HCT116 (cell line): ENCODE measurements at regions not wholly inside any gene's neighbourhood (a gene's known extent, or its start where the extent isn't known, plus 50 kb on each side); places are given as distances from the start of the nearest gene placed in this dataset.

Source experiments
- ATAC-seq: fragments of 200-7000 bp; cut with Tn5 transposase; 2 replicates; pipeline ENCODE4 v1.9.1; 2020; ENCODE audit warnings: mild to moderate bottlenecking, moderate library complexity
- BruUV-seq: library from RNA; stranded (reverse); fragments of 400-500 nt; replicated peaks from 2 replicates; lab custom pipeline; 2021; lab: Mats Ljungman, UMichigan
- CTCF ChIA-PET: fragments of 300-600 bp; sonication (Branson Sonifier 250); formaldehyde crosslinking; loops from one replicate; lab custom pipeline; 2021; ENCODE audit warnings: antibody characterized with exemption; lab: Charles Lee
- POLR2A ChIA-PET: fragments of 300-600, 350-600 bp; sonication (Branson Sonifier 250); formaldehyde crosslinking; loops from one replicate; lab custom pipeline; 2021; ENCODE audit warnings: antibody characterized with exemption; lab: Charles Lee
- RAD21 ChIA-PET, 2 experiments: fragments of 300-600 bp; sonication (Branson Sonifier 250); formaldehyde crosslinking; loops; one replicate each; lab custom pipeline; 2023; ENCODE audit warnings: low total read pairs in 2 of 2; ENCODE audit not compliant: uncharacterized antibody in 2 of 2, unreplicated experiment in 2 of 2, low non-redundant PET in 1 of 2; lab: Charles Lee
- DNase-seq: peaks from one replicate; pipeline ENCODE4 v3.0.0-alpha.2; 2010; ENCODE audit warnings: low read depth, low spot score
- H2AFZ ChIP-seq: fragments of 200-600 bp; shearing (Covaris generic), sonication (generic); 2 replicates; pipeline ENCODE4 v1.6.1; 2017; ENCODE audit warnings: low read depth, mixed run types, mixed read lengths, antibody characterized with exemption, low read length; ENCODE audit not compliant: poor library complexity, severe bottlenecking
- H3K27ac ChIP-seq: 2 replicates; pipeline ENCODE4 v1.5.1; 2012; ENCODE audit warnings: low read depth, low read length
- H3K27me3 ChIP-seq: fragments of 200-600 bp; sonication (generic); 2 replicates; pipeline ENCODE4 v1.6.1; 2016; ENCODE audit warnings: mixed run types, low read length, mixed read lengths; ENCODE audit not compliant: insufficient read depth
- H3K36me3 ChIP-seq, 2 experiments: fragments of 200-500 bp in 1 of 2; fragments of 200-600 bp in 1 of 2; sonication (Bioruptor generic) in 1 of 2; sonication (generic) in 1 of 2; 2 replicates each; pipeline versions ENCODE4 v1.5.1 to v1.6.1; 2014 to 2016; ENCODE audit warnings: low read length in 2 of 2, inconsistent platforms in 1 of 2, mixed read lengths in 1 of 2, mixed run types in 1 of 2; ENCODE audit not compliant: insufficient read depth in 2 of 2, control insufficient read depth in 1 of 2
- H3K4me1 ChIP-seq, 2 experiments: fragments of 200-600 bp in 1 of 2; sonication (generic) in 1 of 2; 2 replicates each; pipeline versions ENCODE4 v1.5.1 to v1.6.1; 2012 to 2017; ENCODE audit warnings: low read length in 2 of 2, inconsistent platforms in 1 of 2, mild to moderate bottlenecking in 1 of 2, mixed read lengths in 1 of 2, mixed run types in 1 of 2, moderate library complexity in 1 of 2; ENCODE audit not compliant: insufficient read depth in 2 of 2, control insufficient read depth in 1 of 2
- H3K4me2 ChIP-seq: fragments of 200-600 bp; sonication (generic); 2 replicates; pipeline ENCODE4 v1.6.1; 2017; ENCODE audit warnings: mixed run types, low read length, mixed read lengths
- H3K4me3 ChIP-seq, 2 experiments: fragments of 200-600 bp in 1 of 2; sonication (generic) in 1 of 2; replicated peaks in 1 of 2; 2 replicates each; pipeline ENCODE4 v1.5.1; 2011 to 2016; ENCODE audit warnings: low read length in 2 of 2, control low read depth in 1 of 2, low read depth in 1 of 2, mild to moderate bottlenecking in 1 of 2, mixed read lengths in 1 of 2, mixed run types in 1 of 2
- H3K79me2 ChIP-seq: fragments of 200-600 bp; sonication (generic); 2 replicates; pipeline ENCODE4 v1.6.1; 2017; ENCODE audit warnings: mild to moderate bottlenecking, mixed run types, low read length, moderate library complexity, mixed read lengths; ENCODE audit not compliant: insufficient read depth
- H3K9ac ChIP-seq: fragments of 200-600 bp; sonication (generic); 2 replicates; pipeline ENCODE4 v1.6.1; 2016; ENCODE audit warnings: low read length, mixed read lengths
- H3K9me2 ChIP-seq: fragments of 200-600 bp; sonication (generic), shearing (Covaris generic); 2 replicates; pipeline ENCODE4 v1.6.1; 2017; ENCODE audit warnings: mixed run types, mild to moderate bottlenecking, moderate library complexity; ENCODE audit not compliant: insufficient read depth
- H3K9me3 ChIP-seq, 2 experiments: fragments of 200-500 bp in 1 of 2; fragments of 200-600 bp in 1 of 2; sonication (Bioruptor generic) in 1 of 2; sonication (generic) in 1 of 2; 2 replicates each; pipeline ENCODE4 v1.6.1; 2014 to 2017; ENCODE audit warnings: low read length in 2 of 2, mixed read lengths in 2 of 2, inconsistent platforms in 1 of 2, low read depth in 1 of 2, mild to moderate bottlenecking in 1 of 2, mixed run types in 1 of 2, moderate library complexity in 1 of 2; ENCODE audit not compliant: control insufficient read depth in 1 of 2, insufficient read depth in 1 of 2
- H4K20me1 ChIP-seq: fragments of 200-600 bp; sonication (generic), shearing (Covaris generic); 2 replicates; pipeline ENCODE4 v1.6.1; 2017; ENCODE audit warnings: mixed run types, mild to moderate bottlenecking, moderate library complexity; ENCODE audit not compliant: insufficient read depth
- CEBPB ChIP-seq: IDR thresholded peaks from 2 replicates; pipeline ENCODE4 v1.6.1; 2012; ENCODE audit warnings: low read depth
- ELF1 ChIP-seq: IDR thresholded peaks from 2 replicates; pipeline ENCODE4 v1.6.1; 2012; ENCODE audit warnings: low read depth, borderline replicate concordance
- FOSL1 ChIP-seq: IDR thresholded peaks from 2 replicates; pipeline ENCODE4 v1.6.1; 2012; ENCODE audit warnings: low read depth
- JUND ChIP-seq: IDR thresholded peaks from 2 replicates; pipeline ENCODE4 v1.6.1; 2012
- SP1 ChIP-seq: IDR thresholded peaks from 2 replicates; pipeline ENCODE4 v1.6.1; 2012; ENCODE audit warnings: low read depth
- SRF ChIP-seq: IDR thresholded peaks from 2 replicates; pipeline ENCODE4 v1.6.1; 2012; ENCODE audit warnings: low read depth
- TCF7L2 ChIP-seq: IDR thresholded peaks from 2 replicates; pipeline ENCODE4 v1.7.0; 2011; ENCODE audit warnings: borderline replicate concordance, inconsistent platforms; ENCODE audit not compliant: insufficient read depth, insufficient read length; ENCODE audit errors: extremely low read depth
- YY1 ChIP-seq: IDR thresholded peaks from 2 replicates; pipeline ENCODE4 v1.6.1; 2011; ENCODE audit warnings: low read length, low read depth, moderate library complexity, mild to moderate bottlenecking; ENCODE audit not compliant: insufficient replicate concordance; ENCODE audit errors: extremely low read depth
- intact Hi-C: fragments of 100-400 bp; cut with micrococcal nuclease; formaldehyde crosslinking; loops from 2 replicates; pipeline ENCODE4 v1.10.0; 2022
- TF ChIP-seq, protein P1 (sequence below): IDR thresholded peaks from 2 replicates; pipeline ENCODE4 v1.6.1; 2012; ENCODE audit warnings: low read depth
- TF ChIP-seq, protein P2 (sequence below): IDR thresholded peaks from 2 replicates; pipeline ENCODE4 v1.6.1; 2011; ENCODE audit warnings: mild to moderate bottlenecking, low read length, moderate library complexity; ENCODE audit not compliant: insufficient replicate concordance; ENCODE audit errors: extremely low read depth

DNA sequence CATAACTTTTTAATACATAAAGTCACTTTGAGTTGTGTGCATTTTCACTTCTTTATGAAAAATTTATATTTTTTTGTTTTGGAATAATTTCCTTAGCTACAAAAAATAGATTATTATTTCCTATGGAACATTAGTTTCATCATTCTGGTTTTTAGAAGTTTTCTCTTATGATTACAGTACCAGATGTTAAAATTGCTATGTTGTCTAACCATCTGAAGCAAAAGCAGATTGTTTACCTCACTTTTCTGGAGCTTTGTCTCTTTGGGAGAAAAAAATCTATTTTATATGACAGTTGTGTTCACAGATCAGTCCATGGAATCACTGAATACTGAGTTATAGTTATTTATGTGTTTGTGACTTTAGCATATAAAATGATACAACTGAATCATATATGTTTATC lies 708.9 kb upstream of the RIOK2 start:
- DNase-seq, result no peak
- intact Hi-C loops, result no loop called here
- RAD21 ChIA-PET, result no interaction called here
- no peaks in the 10 kb centered on the region for H3K9me2 ChIP-seq
- CTCF ChIA-PET, result no interaction called here
- no TSS peak for BruUV-seq
- no peak overlapping the region for H3K27ac ChIP-seq
- no peaks in the 10 kb centered on the region for H4K20me1 ChIP-seq
- H3K4me2 ChIP-seq, result no peak overlapping the region
- H3K9me3 ChIP-seq, result no peaks in the 10 kb centered on the region
- POLR2A ChIA-PET, result no interaction called here
- H2AFZ ChIP-seq, result no peak overlapping the region
- H3K79me2 ChIP-seq, result no peaks in the 10 kb centered on the region
- ATAC-seq, result no peak
- H3K4me1 ChIP-seq, result no peaks in the 10 kb centered on the region
- no peak overlapping the region for H3K4me3 ChIP-seq
- H3K36me3 ChIP-seq, result no peaks in the 10 kb centered on the region
- no peak for TF ChIP-seq CEBPB
- TF ChIP-seq JUND, result no peak
- TF ChIP-seq FOSL1, result no peak
- TF ChIP-seq, protein P1, sequence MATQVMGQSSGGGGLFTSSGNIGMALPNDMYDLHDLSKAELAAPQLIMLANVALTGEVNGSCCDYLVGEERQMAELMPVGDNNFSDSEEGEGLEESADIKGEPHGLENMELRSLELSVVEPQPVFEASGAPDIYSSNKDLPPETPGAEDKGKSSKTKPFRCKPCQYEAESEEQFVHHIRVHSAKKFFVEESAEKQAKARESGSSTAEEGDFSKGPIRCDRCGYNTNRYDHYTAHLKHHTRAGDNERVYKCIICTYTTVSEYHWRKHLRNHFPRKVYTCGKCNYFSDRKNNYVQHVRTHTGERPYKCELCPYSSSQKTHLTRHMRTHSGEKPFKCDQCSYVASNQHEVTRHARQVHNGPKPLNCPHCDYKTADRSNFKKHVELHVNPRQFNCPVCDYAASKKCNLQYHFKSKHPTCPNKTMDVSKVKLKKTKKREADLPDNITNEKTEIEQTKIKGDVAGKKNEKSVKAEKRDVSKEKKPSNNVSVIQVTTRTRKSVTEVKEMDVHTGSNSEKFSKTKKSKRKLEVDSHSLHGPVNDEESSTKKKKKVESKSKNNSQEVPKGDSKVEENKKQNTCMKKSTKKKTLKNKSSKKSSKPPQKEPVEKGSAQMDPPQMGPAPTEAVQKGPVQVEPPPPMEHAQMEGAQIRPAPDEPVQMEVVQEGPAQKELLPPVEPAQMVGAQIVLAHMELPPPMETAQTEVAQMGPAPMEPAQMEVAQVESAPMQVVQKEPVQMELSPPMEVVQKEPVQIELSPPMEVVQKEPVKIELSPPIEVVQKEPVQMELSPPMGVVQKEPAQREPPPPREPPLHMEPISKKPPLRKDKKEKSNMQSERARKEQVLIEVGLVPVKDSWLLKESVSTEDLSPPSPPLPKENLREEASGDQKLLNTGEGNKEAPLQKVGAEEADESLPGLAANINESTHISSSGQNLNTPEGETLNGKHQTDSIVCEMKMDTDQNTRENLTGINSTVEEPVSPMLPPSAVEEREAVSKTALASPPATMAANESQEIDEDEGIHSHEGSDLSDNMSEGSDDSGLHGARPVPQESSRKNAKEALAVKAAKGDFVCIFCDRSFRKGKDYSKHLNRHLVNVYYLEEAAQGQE, result no peak
- no peak for TF ChIP-seq YY1
- no peak for TF ChIP-seq SRF
- TF ChIP-seq, protein P2, sequence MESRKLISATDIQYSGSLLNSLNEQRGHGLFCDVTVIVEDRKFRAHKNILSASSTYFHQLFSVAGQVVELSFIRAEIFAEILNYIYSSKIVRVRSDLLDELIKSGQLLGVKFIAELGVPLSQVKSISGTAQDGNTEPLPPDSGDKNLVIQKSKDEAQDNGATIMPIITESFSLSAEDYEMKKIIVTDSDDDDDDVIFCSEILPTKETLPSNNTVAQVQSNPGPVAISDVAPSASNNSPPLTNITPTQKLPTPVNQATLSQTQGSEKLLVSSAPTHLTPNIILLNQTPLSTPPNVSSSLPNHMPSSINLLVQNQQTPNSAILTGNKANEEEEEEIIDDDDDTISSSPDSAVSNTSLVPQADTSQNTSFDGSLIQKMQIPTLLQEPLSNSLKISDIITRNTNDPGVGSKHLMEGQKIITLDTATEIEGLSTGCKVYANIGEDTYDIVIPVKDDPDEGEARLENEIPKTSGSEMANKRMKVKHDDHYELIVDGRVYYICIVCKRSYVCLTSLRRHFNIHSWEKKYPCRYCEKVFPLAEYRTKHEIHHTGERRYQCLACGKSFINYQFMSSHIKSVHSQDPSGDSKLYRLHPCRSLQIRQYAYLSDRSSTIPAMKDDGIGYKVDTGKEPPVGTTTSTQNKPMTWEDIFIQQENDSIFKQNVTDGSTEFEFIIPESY, result no peak
- no peak for TF ChIP-seq ELF1
- TF ChIP-seq TCF7L2, result no peak
- TF ChIP-seq SP1, result no peak
- no peak overlapping the region for H3K9ac ChIP-seq
- no peaks in the 10 kb centered on the region for H3K27me3 ChIP-seq
